ENCODE measurements at regions not wholly inside any gene's neighbourhood (a gene's known extent, or its start where the extent isn't known, plus 50 kb on each side); places are given as distances from the start of the nearest gene placed in this dataset.

DNA sequence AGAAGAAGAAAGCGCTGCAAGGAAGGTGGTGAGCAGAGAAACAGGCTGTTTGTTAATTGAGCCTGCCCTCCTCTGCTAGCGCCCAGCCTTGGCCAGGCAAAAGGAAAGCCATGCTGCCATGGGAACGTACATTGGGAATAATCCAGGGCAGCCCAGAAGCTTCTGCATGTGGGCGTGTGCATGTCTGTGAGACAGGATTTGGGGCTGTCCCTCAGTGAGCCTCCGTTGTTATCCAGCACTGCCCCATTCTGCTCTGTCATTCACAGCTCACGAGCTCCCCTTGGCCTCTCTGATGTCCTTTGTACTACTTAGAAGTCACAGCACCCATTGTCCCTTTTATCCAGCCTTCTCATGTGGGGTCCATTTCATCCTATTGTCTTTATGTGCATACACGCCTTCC is 239.1 kb upstream of the ROPN1 start:
- no peak overlapping the region for H3K4me3 ChIP-seq (ENCODE audit: low read depth, low read length)
- TF ChIP-seq, protein P1, sequence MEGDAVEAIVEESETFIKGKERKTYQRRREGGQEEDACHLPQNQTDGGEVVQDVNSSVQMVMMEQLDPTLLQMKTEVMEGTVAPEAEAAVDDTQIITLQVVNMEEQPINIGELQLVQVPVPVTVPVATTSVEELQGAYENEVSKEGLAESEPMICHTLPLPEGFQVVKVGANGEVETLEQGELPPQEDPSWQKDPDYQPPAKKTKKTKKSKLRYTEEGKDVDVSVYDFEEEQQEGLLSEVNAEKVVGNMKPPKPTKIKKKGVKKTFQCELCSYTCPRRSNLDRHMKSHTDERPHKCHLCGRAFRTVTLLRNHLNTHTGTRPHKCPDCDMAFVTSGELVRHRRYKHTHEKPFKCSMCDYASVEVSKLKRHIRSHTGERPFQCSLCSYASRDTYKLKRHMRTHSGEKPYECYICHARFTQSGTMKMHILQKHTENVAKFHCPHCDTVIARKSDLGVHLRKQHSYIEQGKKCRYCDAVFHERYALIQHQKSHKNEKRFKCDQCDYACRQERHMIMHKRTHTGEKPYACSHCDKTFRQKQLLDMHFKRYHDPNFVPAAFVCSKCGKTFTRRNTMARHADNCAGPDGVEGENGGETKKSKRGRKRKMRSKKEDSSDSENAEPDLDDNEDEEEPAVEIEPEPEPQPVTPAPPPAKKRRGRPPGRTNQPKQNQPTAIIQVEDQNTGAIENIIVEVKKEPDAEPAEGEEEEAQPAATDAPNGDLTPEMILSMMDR (IDR thresholded peaks at IDR 0.05; ENCODE audit: low read depth, low read length, missing control alignments): no peak
- DNase-seq (ENCODE audit: low read depth): no peak
- in situ Hi-C loops (cut with HindIII; ENCODE audit: low sequenced_read_pairs): no loop called here

DNA sequence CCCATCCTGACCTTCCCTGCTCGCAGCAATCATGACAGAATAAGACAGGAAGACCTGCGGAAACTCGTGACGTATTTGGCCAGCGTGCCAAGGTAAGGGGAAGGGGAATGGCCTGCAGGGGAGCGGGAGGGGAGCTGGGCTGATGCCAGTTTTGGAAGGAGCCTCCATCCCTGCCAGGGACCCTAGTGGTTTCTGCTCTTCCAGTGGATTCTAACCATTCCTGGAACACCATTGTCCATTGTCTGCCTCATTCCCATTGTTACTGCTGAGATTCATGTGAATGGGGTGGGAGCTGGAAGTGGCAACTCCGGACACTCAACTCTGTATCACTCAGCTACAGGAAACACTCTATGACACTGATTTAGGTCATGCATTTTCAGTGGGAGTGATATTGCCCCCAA is 242.9 kb upstream of the ROPN1 start:
- DNase-seq (ENCODE audit: low read depth): no peak
- no peak overlapping the region for H3K4me3 ChIP-seq (ENCODE audit: low read depth, low read length)
- in situ Hi-C loops (cut with HindIII; ENCODE audit: low sequenced_read_pairs): no loop called here
- TF ChIP-seq, protein P1 (IDR thresholded peaks at IDR 0.05; ENCODE audit: low read depth, low read length, missing control alignments): no peak

DNA sequence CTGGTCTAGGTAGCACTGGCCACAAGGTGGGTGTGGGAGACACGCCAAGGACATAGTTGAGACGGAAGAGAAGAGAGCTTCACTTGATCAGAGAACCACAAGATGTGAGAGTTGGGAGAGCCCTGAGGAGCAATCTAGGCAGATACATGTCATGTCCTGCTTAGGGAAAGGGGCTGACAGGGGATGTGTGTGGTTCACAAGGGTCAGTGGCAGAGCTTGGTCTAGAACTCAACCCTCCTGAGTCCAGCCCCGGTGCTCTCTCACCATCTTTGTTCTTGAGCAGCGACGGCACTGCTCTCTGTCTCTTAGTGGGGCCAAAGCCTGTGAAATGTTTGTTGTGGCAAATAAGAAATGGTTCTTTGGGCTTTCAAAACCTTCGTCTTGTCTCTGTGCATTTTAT is 243.5 kb upstream of the ROPN1 start:
- DNase-seq (ENCODE audit: low read depth): no peak
- H3K4me3 ChIP-seq (ENCODE audit: low read depth, low read length): no peak overlapping the region
- TF ChIP-seq, protein P1 (IDR thresholded peaks at IDR 0.05; ENCODE audit: low read depth, low read length, missing control alignments): no peak
- in situ Hi-C loops (cut with HindIII; ENCODE audit: low sequenced_read_pairs): no loop called here

DNA sequence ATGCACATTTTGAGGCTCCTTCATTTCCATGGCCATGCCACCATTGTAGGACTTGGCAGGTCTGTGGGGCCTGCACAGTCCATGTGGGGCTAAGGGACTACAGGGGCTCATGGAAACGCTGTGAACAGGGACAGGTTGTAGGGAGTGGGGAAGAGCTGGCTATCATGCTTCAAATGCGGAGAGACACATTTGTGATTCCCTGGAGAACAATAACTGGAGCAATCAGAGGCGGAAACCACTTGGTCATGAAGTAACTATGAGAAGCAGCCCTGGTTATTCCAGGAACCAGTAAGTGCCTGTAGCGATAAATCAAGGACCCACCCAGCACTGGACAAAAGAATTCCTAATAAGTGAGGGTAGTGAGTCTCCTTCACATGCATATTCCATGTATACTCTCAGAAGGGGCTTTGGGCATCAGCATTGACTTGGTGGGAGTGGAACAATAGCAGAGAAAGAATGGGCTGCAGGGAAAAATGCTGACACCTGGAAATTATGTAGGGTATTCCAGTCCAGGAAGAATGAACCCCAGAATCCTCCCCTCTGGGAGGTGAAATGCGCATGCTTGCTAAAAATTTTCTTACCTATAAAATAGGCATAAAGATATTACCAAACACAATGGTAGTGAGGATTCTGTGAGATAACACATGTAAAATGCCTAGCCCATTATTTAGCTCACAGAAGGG is 251.4 kb upstream of the ROPN1 start:
- in situ Hi-C loops (cut with HindIII; ENCODE audit: low sequenced_read_pairs): no loop called here
- no peak overlapping the region for H3K4me3 ChIP-seq (ENCODE audit: low read depth, low read length)
- TF ChIP-seq, protein P1 (IDR thresholded peaks at IDR 0.05; ENCODE audit: low read depth, low read length, missing control alignments): no peak
- DNase-seq (ENCODE audit: low read depth): no peak

DNA sequence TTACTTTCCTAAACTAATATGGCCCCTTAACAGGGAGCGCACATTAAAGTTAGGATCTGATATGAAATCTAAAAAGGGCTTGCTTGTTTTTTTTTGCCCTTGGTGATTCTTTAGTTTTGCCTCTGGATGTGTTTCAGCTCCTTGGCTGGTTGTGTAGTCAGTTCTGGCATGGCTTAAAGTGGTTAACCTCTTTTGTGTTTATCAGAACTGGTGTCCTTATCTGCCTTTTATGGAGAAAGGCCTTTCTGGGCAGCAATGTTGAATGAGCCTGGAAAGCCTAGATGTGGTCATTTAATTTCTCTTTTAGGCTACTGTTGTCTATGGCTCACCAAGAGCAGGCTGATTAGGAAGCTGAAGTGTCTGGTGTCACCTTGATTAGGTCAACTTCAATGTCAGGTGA is 254.5 kb upstream of the ROPN1 start:
- in situ Hi-C loops (cut with HindIII; ENCODE audit: low sequenced_read_pairs): no loop called here
- no peak for DNase-seq (ENCODE audit: low read depth)
- H3K4me3 ChIP-seq (ENCODE audit: low read depth, low read length): no peak overlapping the region
- TF ChIP-seq, protein P1 (IDR thresholded peaks at IDR 0.05; ENCODE audit: low read depth, low read length, missing control alignments): no peak

DNA sequence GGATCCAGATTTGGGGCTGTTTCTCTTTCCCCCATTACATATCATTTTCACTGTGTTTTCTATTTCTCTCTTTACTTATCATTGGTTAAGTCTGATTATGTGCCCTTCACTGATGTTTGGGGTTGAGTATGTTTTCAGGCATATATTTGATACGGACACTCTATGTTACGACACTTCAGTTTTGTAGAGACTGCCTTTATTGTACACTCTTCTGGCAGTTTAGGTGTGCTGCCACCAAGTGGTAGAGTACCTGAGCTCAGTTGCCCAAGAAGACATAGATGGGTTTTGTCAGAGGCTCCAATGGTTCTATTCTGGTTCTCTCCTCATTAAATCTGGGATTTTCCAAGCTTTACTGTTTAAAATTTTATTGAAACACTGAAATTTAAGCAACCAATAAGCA is 255.0 kb upstream of the ROPN1 start:
- in situ Hi-C loops (cut with HindIII; ENCODE audit: low sequenced_read_pairs): no loop called here
- DNase-seq (ENCODE audit: low read depth): no peak
- H3K4me3 ChIP-seq (ENCODE audit: low read depth, low read length): no peak overlapping the region
- TF ChIP-seq, protein P1 (IDR thresholded peaks at IDR 0.05; ENCODE audit: low read depth, low read length, missing control alignments): peak; percentile 51
